ENCODE measurements at regions not wholly inside any gene's neighbourhood (a gene's known extent, or its start where the extent isn't known, plus 50 kb on each side); places are given as distances from the start of the nearest gene placed in this dataset.

- no peak overlapping the region for H3K4me3 ChIP-seq (replicated peaks in 1 of 3)
- H3K36me3 ChIP-seq: no peaks in the 10 kb centered on the region
- H3K27me3 ChIP-seq: no peaks in the 10 kb centered on the region
- H3K9me3 ChIP-seq: no peaks in the 10 kb centered on the region
- peaks cover 16 to 33% of the 10 kb centered on the region in 2 donors for H3K4me1 ChIP-seq
- WGBS, 2 donors: 98% methylated on average over 4 of the region's 4 CpGs
- intact Hi-C loops (cut with DNase I): no loop called here
- no peak for DNase-seq
- H3K27ac ChIP-seq: no peak overlapping the region
- TF ChIP-seq POLR2A (IDR thresholded peaks at IDR 0.05) (no peak), CTCF (IDR thresholded peaks at IDR 0.05) (no peak)
These were observed 77.6 kb upstream of the DLG1 start for GRCh38 chr3:197376020-197376419.

GRCh38 chr3:197375001-197375441, 76.6 kb upstream of the DLG1 start:
- Histone ChIP-seq H3K27me3 (no peaks in the 10 kb centered on the region), H3K4me3 (replicated peaks in 1 of 3) (no peak overlapping the region), H3K9me3 (no peaks in the 10 kb centered on the region), H3K4me1 (peaks cover 26 to 38% of the 10 kb centered on the region in 2 donors), H3K36me3 (no peaks in the 10 kb centered on the region), H3K27ac (no peak overlapping the region)
- intact Hi-C loops (cut with DNase I): no loop called here
- no peak for TF ChIP-seq CTCF (IDR thresholded peaks at IDR 0.05)
- TF ChIP-seq POLR2A (IDR thresholded peaks at IDR 0.05): no peak
- 90 to 94% methylated on average over 11 of the region's 11 CpGs for WGBS, 2 donors
- DNase-seq: no peak

- H3K36me3 ChIP-seq: no peaks in the 10 kb centered on the region
- intact Hi-C loops (cut with DNase I): no loop called here
- H3K4me3 ChIP-seq (replicated peaks in 1 of 3): no peak overlapping the region
- no peak for DNase-seq
- H3K4me1 ChIP-seq: peaks cover 28 to 40% of the 10 kb centered on the region in 2 donors
- H3K9me3 ChIP-seq: no peaks in the 10 kb centered on the region
- TF ChIP-seq POLR2A (IDR thresholded peaks at IDR 0.05) (no peak), CTCF (IDR thresholded peaks at IDR 0.05) (no peak)
- no peaks in the 10 kb centered on the region for H3K27me3 ChIP-seq
- peak overlapping the region in 1 of 3 donors; percentile 6 for H3K27ac ChIP-seq
- 82 to 85% methylated on average over 8 of the region's 8 CpGs for WGBS, 2 donors
These were observed 74.7 kb upstream of the DLG1 start for GRCh38 chr3:197373096-197373495.

GRCh38 chr3:197372047-197372661, 73.7 kb upstream of the DLG1 start:
- H3K36me3 ChIP-seq: no peaks in the 10 kb centered on the region
- H3K4me1 ChIP-seq: peaks cover 36 to 42% of the 10 kb centered on the region in 2 donors
- no peak overlapping the region for H3K4me3 ChIP-seq (replicated peaks in 1 of 3)
- no peaks in the 10 kb centered on the region for H3K27me3 ChIP-seq
- 31 to 34% methylated on average over 7 of the region's 7 CpGs for WGBS, 2 donors
- TF ChIP-seq CTCF (IDR thresholded peaks at IDR 0.05) (no peak), POLR2A (IDR thresholded peaks at IDR 0.05) (no peak)
- intact Hi-C loops (cut with DNase I): no loop called here
- H3K9me3 ChIP-seq: no peaks in the 10 kb centered on the region
- peak overlapping the region; percentile 45 to 80 (median 51) for H3K27ac ChIP-seq
- peak; percentile 61 for DNase-seq

- H3K36me3 ChIP-seq: no peaks in the 10 kb centered on the region
- H3K27ac ChIP-seq: peak overlapping the region; percentile 45 to 80 (median 45)
- TF ChIP-seq POLR2A (IDR thresholded peaks at IDR 0.05): no peak
- TF ChIP-seq CTCF (IDR thresholded peaks at IDR 0.05): no peak
- no peaks in the 10 kb centered on the region for H3K27me3 ChIP-seq
- H3K4me1 ChIP-seq: peaks cover 41 to 48% of the 10 kb centered on the region in 2 donors
- WGBS, 2 donors: 6 to 14% methylated on average over 1 of the region's 1 CpG
- H3K9me3 ChIP-seq: no peaks in the 10 kb centered on the region
- intact Hi-C loops (cut with DNase I): no loop called here
- no peak overlapping the region for H3K4me3 ChIP-seq (replicated peaks in 1 of 3)
- peak in 1 of 2 donors; percentile 45 for DNase-seq
These were observed 73.2 kb upstream of the DLG1 start for GRCh38 chr3:197371591-197372046.
